ENCODE measurements at regions not wholly inside any gene's neighbourhood (a gene's known extent, or its start where the extent isn't known, plus 50 kb on each side); places are given as distances from the start of the nearest gene placed in this dataset.

DNA sequence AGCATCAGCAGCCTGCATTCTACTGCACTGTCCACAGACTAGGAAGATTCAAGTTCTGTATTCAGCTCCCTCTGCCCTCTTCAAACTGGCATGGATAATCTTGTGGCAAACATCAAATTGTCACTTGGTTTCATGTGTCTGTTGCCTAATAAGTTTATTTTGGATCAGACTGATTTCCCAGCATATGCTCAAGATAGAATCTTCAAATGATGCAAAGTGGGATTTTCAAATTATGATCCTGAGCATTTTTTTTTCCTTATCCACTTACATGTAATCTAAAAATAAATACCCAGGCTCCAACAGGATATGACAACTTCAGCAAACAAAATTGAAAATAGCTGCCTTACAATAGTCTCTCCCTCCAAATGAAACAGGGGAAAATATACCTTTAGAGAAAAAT, 160.9 kb upstream of the VRK2 start:
- no peak overlapping the region for H3K27ac Mint-ChIP-seq
- no peak overlapping the region for H3K4me3 Mint-ChIP-seq
- no peak for DNase-seq (ENCODE audit: low spot score in 2 of 2, unreplicated experiment in 2 of 2)
- no peaks in the 10 kb centered on the region for H3K36me3 Mint-ChIP-seq
- TF ChIP-seq, protein P1, sequence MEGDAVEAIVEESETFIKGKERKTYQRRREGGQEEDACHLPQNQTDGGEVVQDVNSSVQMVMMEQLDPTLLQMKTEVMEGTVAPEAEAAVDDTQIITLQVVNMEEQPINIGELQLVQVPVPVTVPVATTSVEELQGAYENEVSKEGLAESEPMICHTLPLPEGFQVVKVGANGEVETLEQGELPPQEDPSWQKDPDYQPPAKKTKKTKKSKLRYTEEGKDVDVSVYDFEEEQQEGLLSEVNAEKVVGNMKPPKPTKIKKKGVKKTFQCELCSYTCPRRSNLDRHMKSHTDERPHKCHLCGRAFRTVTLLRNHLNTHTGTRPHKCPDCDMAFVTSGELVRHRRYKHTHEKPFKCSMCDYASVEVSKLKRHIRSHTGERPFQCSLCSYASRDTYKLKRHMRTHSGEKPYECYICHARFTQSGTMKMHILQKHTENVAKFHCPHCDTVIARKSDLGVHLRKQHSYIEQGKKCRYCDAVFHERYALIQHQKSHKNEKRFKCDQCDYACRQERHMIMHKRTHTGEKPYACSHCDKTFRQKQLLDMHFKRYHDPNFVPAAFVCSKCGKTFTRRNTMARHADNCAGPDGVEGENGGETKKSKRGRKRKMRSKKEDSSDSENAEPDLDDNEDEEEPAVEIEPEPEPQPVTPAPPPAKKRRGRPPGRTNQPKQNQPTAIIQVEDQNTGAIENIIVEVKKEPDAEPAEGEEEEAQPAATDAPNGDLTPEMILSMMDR (IDR thresholded peaks at IDR 0.05; ENCODE audit: unreplicated experiment), result no peak
- H3K27me3 Mint-ChIP-seq (ENCODE audit: low read depth), result no peaks in the 10 kb centered on the region
- H3K9me3 Mint-ChIP-seq, result no peaks in the 10 kb centered on the region
- H3K4me1 Mint-ChIP-seq, result peaks cover 8% of the 10 kb centered on the region

DNA sequence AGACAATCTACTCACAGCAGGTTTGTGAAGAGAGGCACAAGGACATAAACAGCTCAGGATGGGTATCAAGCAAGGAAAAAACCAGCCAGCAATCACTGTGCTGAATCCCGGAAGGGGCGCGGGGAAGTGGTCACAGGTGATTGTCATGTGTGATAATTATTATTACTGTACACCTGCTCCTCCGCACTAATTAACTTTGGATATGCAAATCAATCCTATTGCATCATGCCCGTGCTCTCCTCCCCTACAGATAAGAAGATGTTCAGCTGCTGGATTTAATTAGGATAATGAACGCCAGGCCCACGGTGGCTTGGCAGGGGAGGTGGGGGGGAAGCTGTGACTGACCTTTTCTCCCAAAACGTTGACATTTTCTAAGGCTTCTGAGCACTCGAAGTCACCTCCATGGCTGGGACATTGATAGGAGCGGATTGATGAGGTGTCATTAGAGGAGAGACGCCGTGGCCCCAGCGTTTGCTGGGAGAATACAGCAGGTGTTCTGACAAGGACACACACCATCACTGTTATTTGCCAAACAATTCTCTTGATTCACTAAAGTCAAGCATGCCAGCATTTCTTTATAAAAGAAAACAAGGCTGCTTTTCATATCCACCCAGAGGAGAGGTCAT, 160.3 kb upstream of the VRK2 start:
- TF ChIP-seq, protein P1 (IDR thresholded peaks at IDR 0.05; ENCODE audit: unreplicated experiment), result no peak
- DNase-seq (ENCODE audit: low spot score in 2 of 2, unreplicated experiment in 2 of 2), result no peak
- H3K36me3 Mint-ChIP-seq, result no peaks in the 10 kb centered on the region
- H3K9me3 Mint-ChIP-seq, result no peaks in the 10 kb centered on the region
- H3K27ac Mint-ChIP-seq, result no peak overlapping the region
- peaks cover 8% of the 10 kb centered on the region for H3K4me1 Mint-ChIP-seq
- no peaks in the 10 kb centered on the region for H3K27me3 Mint-ChIP-seq (ENCODE audit: low read depth)
- no peak overlapping the region for H3K4me3 Mint-ChIP-seq

GRCh38 chr2:57888463-57888862, 158.1 kb upstream of the VRK2 start:
- no peak for DNase-seq (ENCODE audit: low spot score in 2 of 2, unreplicated experiment in 2 of 2)
- H3K27me3 Mint-ChIP-seq (ENCODE audit: low read depth), result no peaks in the 10 kb centered on the region
- H3K9me3 Mint-ChIP-seq, result no peaks in the 10 kb centered on the region
- peaks cover 15% of the 10 kb centered on the region for H3K4me1 Mint-ChIP-seq
- H3K27ac Mint-ChIP-seq, result no peak overlapping the region
- no peaks in the 10 kb centered on the region for H3K36me3 Mint-ChIP-seq
- TF ChIP-seq, protein P1 (IDR thresholded peaks at IDR 0.05; ENCODE audit: unreplicated experiment), result no peak
- H3K4me3 Mint-ChIP-seq, result no peak overlapping the region

GRCh38 chr2:57890464-57890863, 156.1 kb upstream of the VRK2 start:
- H3K4me1 Mint-ChIP-seq, result peaks cover 16% of the 10 kb centered on the region
- no peaks in the 10 kb centered on the region for H3K27me3 Mint-ChIP-seq (ENCODE audit: low read depth)
- H3K9me3 Mint-ChIP-seq, result no peaks in the 10 kb centered on the region
- no peak overlapping the region for H3K27ac Mint-ChIP-seq
- no peak for DNase-seq (ENCODE audit: low spot score in 2 of 2, unreplicated experiment in 2 of 2)
- H3K36me3 Mint-ChIP-seq, result no peaks in the 10 kb centered on the region
- H3K4me3 Mint-ChIP-seq, result no peak overlapping the region
- TF ChIP-seq, protein P1 (IDR thresholded peaks at IDR 0.05; ENCODE audit: unreplicated experiment), result no peak

DNA sequence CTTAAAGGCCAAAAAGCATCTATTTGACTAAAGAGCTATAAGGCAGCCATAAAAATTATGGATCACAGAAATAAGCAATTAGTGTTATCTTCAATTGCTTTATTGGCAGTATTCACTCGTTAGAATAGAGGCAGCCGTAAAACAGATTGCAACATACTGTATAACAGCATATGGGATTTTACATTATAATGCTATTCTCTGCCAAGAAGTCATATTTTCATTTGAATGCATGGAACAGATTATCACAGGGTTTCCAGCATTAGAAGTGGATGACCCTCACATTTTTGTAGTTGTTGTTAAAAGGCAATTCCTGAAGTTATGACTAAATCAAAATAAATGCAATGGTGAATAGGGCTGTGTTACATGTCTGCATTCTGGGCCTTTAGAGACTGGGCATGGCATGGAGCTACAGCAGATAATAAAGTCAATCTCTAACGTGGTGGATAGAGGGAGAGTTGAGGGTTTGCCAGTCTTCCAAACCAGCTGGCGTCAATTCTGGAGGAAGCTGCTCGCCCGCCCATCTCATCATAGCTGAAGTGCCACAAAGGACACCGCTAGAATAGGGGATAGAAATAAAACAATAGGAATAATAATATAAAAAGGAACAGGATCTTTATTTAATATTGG, 155.4 kb upstream of the VRK2 start:
- Mint-ChIP-seq H3K4me3 (no peak overlapping the region), H3K4me1 (peaks cover 12% of the 10 kb centered on the region)
- TF ChIP-seq, protein P1 (IDR thresholded peaks at IDR 0.05; ENCODE audit: unreplicated experiment), result no peak

More for the DNA sequence above, 155.4 kb upstream of the VRK2 start:
- H3K27me3 Mint-ChIP-seq (ENCODE audit: low read depth), result no peaks in the 10 kb centered on the region
- H3K36me3 Mint-ChIP-seq, result no peaks in the 10 kb centered on the region
- H3K9me3 Mint-ChIP-seq, result no peaks in the 10 kb centered on the region
- DNase-seq (ENCODE audit: low spot score in 2 of 2, unreplicated experiment in 2 of 2), result no peak
- H3K27ac Mint-ChIP-seq, result no peak overlapping the region
